ENCODE measurements at regions not wholly inside any gene's neighbourhood (a gene's known extent, or its start where the extent isn't known, plus 50 kb on each side); places are given as distances from the start of the nearest gene placed in this dataset.

DNA sequence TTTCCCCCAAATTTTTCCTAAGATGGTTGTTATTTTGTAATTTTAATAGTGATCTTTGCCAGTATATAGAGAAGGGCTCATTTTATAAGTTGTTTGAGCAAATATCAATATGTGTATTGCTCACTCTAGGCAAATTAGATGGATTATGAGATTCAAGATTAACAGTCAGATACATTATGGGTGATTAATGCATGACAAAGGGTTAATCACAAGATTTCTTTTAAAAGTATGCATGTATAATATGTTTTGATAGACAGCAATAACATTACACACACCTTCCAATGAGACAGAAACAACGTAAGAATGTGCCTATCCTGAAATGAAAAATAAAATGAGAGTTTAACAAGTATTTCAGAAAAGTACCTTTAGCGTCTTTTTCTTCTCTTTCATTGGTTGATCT lies 547.6 kb upstream of the AGTR1 start:
- no peak for DNase-seq (ENCODE audit: low spot score)

DNA sequence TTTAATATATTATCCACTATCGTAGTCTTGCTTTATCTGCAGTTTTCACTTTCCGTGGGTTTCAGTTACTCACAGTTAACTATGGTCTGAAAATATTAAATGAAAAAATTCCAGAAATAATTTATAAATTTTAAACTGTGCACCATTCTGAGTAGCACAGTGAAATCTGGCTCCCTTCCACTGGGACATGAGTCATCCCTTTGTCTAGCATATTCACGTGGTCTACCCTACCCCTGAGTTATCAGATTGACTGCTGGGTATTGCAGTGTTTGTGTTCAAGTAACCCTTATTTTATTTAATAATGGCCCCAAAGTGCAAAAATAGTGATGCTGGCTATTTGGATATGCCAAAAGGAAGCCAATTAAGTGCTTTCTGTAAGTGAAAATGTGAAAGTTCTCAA lies 539.5 kb upstream of the AGTR1 start:
- DNase-seq (ENCODE audit: low spot score): peak; percentile 44

DNA sequence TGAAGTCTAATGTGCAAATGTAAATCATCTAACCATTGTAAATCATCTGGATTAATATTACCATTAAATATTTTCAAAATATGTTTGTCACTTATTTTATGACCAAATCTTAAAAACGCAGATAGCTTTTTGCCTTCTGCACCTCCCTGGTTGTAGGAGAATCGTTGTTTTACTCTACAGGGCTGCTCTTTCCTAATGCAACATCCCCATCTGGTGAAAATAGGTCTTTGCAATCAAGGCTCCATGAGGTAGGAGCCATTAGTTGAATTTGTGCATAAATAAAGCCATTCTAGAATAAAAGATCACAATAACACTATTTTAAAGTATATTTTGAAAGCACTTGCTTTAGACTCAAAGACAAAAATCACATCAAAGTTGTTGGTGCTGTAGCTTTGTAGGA lies 535.6 kb upstream of the AGTR1 start:
- DNase-seq (ENCODE audit: low spot score): no peak

DNA sequence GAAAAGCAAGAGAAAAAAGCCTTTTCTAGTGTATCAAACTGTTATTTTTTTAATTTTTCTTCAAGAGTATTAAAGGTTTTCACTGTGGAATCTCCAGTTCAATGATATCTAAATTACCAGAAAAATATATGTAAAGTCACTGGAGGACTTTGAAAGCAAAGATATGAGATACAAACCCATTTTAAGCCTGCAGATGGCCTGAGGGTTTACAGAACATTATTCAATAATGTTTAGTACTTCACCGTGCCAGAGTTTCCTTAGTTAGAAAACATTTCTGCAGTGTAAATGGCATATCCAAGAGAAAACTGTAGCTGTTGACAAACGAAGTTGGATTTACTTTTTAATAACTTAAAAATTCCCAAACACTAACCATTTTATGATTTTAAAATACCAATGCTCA lies 529.4 kb upstream of the AGTR1 start:
- no peak for DNase-seq (ENCODE audit: low spot score)

DNA sequence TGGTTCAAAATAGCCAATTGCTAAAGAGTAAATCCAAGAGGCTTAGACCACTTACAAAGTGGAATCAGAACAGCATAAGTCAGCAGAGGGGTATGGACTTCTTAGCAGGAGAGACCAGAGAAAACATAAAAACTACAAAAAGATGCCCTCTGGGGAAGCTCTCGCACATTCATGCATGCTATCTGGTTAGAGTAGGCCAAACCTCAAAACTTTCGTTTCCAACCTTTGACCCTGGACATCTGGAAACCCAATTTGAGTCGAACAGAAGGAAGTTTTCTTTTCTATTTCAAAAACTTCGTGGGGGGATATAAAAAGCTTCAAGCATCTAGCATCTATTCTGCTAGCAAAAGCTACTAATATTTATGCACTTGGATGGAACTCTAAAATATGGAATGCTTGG lies 523.9 kb upstream of the AGTR1 start:
- DNase-seq (ENCODE audit: low spot score): no peak

DNA sequence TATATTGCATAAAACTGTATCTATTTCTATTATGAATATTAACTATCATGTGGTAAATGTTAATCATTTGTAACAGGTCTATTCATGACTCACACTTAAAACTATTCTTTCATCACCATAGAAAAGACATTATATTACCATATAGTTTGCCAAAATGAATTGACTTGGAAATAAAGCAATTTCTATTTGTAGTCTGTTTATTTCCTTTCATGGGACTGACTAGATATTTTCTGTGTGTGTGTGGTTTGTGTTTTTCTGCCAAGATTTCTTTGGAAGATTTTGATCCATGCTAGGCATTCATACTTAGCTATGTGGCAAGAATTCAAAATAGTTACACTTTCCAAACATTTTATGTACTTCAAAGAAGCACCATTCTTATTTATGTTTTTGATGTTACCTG lies 522.5 kb upstream of the AGTR1 start:
- no peak for DNase-seq (ENCODE audit: low spot score)

DNA sequence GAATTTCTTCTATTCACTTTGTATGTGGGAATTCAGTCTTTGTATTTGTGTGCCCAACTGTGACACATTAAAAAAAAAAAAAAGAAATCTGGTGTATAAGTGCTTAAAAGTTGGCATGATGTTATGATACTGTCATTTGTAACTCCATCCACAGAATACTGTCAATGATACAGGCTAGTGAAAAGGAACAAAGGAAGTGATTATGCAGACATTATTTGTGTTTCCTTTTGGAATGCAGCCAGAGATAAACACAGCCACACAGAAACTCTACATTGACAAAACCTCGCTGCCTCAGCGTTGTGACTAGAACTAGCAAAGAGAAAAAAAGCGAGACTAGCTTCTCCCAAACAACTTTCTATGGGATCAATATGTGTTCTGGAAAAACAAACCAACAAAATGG lies 519.2 kb upstream of the AGTR1 start:
- no peak for DNase-seq (ENCODE audit: low spot score)

DNA sequence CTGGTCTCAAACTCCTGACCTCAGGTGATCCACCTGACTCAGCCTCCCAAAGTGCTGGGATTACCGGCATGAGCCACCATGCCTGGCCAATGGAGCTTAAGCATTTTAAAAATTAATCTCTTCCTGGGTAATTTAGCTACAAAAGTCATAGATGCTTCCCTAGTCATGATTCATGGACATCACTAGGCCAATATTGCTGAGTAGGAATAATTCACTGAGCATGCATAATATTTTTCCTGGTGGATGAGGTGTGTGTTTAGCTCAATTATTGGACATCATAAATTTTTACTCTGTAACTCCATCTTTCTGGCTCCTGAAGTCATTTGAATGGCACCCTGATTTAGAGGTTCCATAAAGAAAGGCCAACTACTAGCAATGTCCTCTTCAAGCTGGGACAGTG lies 512.9 kb upstream of the AGTR1 start:
- no peak for DNase-seq (ENCODE audit: low spot score)

DNA sequence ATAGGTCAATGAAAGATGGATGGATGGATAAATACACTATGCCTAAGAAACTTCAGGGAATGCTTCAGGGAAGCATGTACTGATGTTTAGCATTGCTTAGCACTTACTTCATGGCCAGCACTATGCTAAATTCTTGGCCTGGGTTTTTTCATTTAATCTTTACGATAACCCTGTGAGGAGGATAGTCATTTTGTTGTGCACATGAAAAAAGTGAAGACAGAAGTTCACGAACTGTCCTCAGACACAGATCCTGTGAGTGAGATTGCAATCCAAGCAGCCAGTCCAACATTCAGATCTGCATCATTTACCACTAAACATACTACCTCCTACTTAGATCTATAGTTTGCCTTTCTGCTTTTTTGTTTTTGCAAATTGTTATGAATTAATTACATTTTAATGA lies 510.8 kb upstream of the AGTR1 start:
- no peak for DNase-seq (ENCODE audit: low spot score)

DNA sequence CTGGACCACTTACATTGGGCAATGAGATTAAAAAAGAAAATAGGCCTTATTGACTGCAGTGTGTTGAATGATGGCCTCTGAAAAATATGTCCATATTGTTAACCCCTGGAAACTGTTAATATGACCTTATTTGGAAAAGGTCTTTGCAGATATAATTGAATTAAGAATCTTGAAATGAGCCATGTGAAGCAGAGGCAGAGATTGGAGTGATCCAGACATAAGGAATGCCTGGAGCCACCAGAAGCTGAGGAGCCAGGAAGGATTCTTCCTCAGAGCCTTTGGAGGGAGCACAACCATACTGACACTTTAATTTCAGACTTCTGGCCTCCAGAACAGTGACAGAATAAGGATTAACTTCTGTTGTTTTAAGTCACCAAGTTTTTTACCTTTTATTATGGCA lies 510.4 kb upstream of the AGTR1 start:
- DNase-seq (ENCODE audit: low spot score): no peak

DNA sequence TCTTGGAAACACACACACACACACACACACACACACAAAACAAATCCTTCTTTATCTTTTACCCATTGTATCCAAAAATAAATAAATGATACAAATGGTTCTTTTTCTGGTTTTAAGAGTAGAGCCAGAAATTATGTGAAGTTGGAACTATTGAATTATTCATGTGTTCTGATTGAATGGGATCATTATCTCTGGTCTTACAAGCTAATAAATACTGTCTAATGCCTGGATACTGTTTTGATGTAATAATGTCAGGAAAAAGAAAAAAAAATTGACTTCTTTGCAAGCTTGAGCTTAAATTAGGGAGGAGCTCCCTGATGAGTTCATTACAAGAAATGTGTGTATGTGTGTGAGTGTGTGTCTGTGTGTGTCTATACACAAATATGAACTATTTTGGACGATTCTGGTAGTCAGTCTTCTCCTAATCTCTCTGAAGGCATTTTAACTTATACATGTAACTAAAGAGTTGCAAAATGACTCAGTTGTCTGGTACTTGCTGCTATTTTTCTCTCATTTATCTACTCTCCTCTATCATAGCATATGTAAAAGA lies 507.2 kb upstream of the AGTR1 start:
- DNase-seq (ENCODE audit: low spot score): no peak

DNA sequence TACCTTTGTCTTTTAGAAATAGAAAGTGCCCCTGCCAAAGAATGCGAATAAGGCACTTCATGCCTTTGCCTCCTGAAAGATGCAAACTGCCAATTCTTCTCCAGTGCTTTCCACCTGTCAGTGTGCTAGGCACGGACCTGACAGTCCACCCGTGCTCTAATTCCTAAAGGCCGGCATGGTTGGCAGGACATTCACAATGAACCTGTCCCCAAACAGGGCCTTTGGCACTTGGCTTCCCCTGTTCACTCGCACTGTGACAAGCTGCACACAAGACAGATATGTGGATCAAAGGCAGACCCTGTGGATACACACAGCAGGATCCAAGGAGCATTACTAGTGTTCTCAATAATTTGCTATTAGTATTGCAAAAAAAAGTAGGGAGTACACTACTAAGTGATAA lies 505.7 kb upstream of the AGTR1 start:
- no peak for DNase-seq (ENCODE audit: low spot score)

DNA sequence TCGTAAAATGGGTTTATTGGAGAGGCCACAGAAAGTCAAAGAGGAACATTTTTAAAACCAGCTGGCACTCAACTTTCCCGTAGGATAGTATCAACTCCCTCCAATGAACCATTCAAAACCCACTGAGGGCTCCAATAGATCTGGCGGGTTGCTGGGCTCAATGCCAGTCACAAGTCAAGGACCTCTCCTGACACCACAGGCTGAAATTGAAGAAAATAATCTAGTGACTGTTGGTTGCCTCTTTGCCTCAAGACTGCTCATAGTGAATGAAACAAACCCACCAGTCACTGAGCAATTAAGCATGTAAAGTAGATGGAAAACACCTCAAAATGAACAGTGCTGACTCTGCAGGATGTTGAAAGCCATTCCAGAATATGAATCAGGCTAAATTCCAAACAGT lies 500.6 kb upstream of the AGTR1 start:
- no peak for DNase-seq (ENCODE audit: low spot score)

DNA sequence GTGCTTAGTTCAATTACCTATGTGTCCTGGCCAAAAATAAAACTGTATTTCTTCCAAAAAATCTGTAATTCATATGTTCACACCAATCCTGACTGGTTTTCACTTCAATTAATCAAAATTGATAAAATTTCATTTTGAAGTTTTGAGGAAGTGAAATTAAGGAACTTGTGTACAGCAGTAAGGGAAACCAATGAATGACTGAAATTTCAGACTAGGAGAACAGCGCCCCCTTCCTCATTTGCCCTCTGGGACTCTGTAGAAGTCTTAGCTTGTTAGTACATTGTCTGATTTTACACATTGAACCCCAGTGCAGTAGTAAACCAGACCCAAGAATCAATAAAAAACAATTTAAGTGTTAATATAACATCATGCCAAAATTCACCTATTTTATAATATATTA lies 495.3 kb upstream of the AGTR1 start:
- DNase-seq (ENCODE audit: low spot score): no peak

DNA sequence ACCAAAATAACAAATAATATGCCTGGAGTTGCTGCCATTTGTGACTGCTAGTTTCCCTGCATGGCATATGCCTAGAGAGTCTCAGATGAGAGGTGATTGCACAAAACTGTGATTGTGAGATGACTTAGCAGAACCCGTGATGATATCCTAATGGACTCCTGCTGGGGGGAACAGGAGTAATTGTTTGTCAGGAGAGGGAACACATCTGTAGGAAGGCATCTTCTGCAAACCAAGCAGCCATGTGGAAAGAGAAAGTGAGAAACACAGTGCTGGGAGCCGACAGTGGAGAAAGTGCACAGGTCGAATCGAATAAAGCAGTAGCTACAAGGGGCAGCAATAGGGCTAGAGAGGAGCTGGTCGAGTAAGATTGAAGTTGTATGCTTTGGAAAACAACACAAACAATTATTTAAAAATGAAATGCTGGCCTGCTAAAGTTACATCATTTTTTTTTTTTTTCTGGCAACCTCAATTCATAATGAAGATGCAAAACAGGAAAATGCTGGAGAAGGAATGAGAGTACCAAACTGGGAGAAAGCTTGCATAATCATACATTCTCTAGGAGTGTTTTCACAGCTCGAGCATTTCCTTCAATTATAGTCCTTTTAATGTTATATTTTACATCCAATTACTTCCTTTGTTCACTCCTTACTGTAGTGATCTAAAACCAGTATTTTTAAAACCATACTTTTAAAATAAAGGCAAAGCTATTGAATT lies 494.2 kb upstream of the AGTR1 start:
- DNase-seq (ENCODE audit: low spot score): no peak

DNA sequence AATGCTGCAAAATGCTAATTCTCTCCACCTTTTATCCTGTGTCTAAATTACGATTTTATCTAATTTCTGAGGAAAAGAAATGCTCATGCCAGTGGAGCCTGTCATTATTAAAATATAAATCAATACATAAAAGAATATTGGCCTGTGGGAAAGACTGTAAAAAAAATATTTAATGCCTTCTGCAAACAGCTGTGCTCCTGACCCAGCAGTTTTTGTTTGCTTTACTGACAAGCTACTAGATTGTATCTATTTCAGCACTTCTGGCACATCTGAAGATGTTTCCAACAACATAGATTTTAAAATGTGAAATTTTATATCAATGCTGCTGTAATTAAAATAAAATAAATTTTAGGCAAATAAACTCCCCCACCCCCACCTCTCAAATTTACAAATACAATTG lies 493.6 kb upstream of the AGTR1 start:
- DNase-seq (ENCODE audit: low spot score): no peak

DNA sequence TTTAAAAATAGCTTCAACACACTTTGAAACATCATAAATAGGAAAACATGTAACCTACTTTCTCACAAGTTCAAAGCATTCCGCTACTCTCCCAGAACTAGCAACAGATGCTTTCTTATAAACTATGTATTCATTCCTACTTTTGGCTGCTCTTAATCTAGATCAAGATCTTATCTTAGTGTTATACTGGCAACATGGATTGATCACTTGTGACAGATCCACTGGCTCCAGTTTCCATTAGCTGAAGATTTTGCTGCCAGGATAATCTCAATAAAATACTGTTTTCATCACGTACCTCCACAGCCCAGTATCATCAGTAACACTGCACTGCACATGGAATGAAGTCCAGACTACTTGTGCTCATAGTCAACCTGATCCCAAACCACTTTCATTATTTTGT lies 491.7 kb upstream of the AGTR1 start:
- no peak for DNase-seq (ENCODE audit: low spot score)

DNA sequence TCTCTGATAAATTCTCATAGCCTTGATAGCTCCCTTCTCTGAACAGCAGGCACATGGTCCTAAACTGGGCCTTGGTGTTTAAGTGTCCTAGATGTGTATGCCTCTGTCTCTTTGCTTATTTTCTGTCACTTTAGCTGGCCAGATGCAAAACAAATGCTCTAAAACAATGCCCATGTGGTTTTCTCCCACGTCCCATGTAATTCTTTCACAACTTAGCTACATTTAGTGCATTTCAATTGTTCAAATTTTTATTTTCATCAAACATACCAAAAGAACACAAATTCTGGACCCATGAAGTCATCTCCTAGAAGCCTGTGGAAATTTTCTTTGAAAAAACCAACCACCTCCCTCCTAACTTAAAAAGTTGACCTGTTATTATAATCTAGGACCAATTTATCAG lies 491.3 kb upstream of the AGTR1 start:
- DNase-seq (ENCODE audit: low spot score): no peak

DNA sequence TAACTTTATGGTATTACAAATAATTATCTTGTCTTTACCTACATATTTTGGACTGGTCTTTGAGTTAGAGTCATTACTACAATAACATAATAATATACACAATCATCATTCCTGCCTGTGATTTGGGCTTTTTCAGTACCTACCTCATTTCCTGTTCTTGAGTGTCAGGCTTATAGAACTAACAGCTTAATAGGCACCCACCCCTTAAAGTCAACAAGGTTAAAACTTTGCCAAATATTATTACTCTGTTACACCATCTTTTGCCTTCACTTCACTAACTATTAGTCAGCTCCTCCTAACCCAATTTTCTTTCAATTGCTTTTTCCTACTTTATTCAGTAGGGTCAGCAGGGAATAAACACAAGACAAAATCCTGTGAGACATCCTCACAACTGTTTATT lies 488.7 kb upstream of the AGTR1 start:
- no peak for DNase-seq (ENCODE audit: low spot score)

DNA sequence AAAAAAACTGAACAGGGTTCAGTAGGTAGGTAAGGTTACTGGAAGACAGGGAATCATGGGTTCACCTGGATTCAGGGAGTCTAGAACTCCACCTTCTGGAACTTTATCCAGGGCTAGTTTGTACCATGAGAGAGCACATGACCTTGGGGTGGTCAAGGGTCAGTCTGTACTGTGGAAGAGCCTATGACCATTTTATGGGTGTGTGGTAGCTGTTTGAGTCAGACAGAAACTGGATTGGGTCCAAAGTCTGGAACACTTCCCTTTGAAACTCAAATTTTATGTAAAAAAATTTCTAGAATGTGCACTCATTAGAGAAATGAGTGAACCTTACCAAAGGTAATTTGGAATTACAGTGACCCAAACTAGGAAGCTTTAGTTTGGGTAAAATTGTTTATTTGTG lies 486.0 kb upstream of the AGTR1 start:
- DNase-seq (ENCODE audit: low spot score): no peak

DNA sequence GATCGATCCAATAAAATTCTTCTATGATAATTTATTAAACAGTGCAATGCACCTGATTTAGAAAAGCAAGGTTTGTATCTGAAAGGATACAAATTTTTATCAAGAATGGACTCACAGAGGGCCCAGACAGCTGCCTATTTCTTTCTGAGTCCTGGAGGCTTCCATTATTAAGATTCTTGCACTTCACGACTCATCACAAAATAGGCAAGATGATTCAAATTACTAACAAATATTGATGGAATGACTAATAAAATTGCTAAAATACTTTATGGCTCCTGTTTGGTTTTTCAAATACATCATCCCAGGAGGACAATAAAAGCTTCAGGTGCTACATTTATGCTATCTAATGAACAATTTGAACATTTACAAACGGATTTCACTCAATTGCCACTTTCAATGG lies 483.0 kb upstream of the AGTR1 start:
- DNase-seq (ENCODE audit: low spot score): no peak

DNA sequence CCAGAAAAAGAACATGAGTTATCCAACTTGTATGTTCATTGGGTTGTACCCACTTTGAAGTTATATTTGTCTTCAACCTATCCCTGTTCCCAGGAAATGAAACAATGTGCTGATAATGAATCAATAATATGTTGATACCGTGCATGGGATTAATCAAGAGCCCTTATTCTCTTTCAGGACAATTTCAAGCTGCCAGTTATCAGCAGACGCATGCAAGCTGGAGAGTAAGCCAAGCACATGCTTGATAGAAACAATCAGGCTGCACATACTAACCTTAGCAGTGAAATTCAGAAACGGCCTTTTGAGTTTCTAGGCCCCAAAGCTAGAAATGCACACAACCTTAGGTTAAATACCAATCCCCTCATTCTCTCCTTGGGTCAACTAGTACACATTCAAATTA lies 480.4 kb upstream of the AGTR1 start:
- no peak for DNase-seq (ENCODE audit: low spot score)

DNA sequence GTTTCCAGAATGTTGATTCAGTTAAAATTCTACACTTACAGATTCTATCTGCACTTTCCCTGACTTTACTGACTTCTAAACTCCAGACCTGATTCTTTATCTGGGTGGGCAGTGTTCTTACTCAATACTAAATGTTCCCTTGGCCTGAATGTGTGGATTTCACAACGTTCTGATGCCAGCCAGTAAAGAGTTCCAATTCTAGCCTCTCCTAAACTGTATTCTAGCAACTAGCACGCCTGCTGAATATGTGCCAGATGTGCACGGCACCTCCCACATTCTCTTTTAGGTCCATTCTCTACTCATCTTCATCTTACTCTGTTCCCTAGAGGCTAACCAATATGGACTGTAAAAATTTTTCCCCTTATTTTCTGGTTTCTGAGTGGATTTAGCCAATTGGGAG lies 479.5 kb upstream of the AGTR1 start:
- no peak for DNase-seq (ENCODE audit: low spot score)

DNA sequence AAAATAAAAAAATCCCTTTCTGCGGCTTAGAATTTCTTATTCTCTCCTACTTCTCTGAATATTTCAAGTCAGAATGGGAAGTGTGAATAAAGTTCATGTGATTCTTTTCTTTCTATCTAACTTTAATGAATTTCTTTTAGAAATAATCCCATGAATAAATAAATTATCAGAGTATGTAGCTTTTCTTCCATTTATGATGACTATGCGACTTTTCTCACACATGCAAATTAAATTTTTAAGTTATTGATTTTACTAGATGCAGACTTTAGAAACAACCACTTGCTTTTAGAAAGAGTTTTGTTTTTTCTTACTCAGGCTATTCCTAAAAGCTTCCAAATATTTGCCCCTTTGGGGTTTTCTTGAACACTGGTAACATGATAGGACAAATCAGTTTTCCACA lies 477.7 kb upstream of the AGTR1 start:
- no peak for DNase-seq (ENCODE audit: low spot score)

All from ureter (tissue), 1 donor.